ENCODE measurements at regions not wholly inside any gene's neighbourhood (a gene's known extent, or its start where the extent isn't known, plus 50 kb on each side); places are given as distances from the start of the nearest gene placed in this dataset.

GRCh38 chr12:131346555-131347344 lies 364.1 kb upstream of the SFSWAP start:
- DNase-seq, result no peak

- no peak for DNase-seq
Measured at GRCh38 chr12:131347345-131347714, 363.6 kb upstream of the SFSWAP start.

GRCh38 chr12:131347732-131348131 lies 363.2 kb upstream of the SFSWAP start:
- DNase-seq, result no peak

DNA sequence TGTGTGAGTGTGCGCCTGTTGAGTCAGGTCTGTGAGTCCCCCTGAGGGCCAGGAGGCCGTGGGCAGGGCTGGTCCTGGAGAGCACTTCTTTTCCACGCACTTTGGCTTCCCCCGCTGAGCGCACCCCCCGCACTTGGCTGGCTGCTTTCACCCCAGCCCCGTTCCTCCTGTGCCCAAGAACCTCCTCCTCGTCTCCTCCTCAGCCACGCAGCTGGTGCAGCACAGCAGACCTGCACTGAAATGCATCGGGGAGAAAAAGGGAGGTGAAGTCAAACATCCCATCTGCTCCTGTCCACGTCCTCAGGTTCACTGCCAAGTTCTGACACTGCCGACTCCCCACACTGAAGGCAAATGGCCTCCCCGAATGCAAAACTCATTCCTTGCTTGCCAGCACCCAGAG lies 362.7 kb upstream of the SFSWAP start:
- DNase-seq, result no peak

GRCh38 chr12:131348646-131349045 lies 362.2 kb upstream of the SFSWAP start:
- DNase-seq, result no peak

DNA sequence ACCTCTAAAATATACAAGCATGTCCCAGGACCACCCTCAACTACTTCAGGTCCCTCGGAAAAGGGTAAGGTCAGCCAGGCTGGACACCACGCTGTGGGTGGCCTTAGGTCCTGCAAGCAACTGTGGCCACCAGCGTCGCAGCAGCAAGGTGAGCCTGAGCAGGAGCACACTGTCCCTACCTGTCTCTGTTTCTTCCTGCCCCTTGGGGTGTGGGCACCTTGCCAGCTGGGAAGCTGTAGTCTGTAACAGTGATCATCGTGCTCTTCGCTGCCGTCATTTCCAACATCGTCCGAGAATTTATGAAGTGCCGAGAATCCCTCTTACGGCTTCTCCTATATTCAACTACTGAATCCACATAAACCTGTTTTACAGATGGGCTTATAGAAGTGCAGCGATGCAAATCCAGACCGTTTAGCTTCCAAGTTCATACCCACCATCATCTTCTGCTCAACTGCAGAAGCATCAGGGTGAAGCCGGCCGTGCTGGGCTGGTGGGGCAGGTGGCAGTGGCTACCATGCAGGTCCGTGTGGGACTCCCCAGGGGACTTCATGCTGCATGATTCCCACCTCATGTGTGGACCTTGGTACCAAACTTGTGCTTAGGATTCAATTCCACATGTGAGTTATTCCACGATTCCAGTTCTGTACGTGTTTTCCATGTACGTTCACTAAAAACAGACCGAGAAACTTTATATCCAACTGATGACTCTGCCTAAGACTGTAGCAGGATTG lies 361.3 kb upstream of the SFSWAP start:
- no peak for DNase-seq

- DNase-seq, result no peak
Measured at GRCh38 chr12:131350943-131351318, 360.0 kb upstream of the SFSWAP start.

- DNase-seq, result no peak
Measured at GRCh38 chr12:131351319-131352028, 359.4 kb upstream of the SFSWAP start.

DNA sequence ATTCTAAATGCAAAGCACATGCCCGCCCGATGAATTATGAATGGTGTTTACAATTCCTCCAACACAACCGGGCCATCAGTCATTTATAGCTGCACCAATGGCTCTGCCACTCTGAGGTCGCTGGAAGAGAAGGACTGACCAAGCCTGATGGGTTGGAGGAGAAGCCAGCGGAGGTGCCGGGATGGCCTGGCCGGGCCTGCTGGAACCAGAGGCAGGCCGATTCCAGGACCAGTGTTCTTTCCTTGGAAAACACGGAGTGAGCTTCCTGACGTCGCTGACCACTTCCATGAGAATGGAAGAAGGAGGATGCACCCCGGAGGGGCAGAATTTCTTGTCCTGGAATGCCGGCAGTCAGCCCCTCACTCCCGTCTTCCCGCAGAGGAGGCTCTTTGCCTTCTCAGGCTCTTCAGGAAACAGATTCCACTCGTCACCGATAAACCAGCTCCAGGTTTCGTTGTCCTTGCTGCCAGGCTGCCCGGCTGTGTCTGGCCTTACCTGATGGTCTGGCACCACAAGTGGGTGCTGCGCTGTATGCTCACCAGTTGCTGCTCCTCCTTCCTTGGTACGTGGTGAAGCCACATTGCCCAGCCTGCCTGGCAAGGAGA lies 358.5 kb upstream of the SFSWAP start:
- DNase-seq, result no peak

- DNase-seq, result no peak
Measured at GRCh38 chr12:131353376-131353775, 357.5 kb upstream of the SFSWAP start.

- no peak for DNase-seq
Measured at GRCh38 chr12:131353826-131354225, 357.1 kb upstream of the SFSWAP start.

GRCh38 chr12:131355361-131356245 lies 355.3 kb upstream of the SFSWAP start:
- no peak for DNase-seq

DNA sequence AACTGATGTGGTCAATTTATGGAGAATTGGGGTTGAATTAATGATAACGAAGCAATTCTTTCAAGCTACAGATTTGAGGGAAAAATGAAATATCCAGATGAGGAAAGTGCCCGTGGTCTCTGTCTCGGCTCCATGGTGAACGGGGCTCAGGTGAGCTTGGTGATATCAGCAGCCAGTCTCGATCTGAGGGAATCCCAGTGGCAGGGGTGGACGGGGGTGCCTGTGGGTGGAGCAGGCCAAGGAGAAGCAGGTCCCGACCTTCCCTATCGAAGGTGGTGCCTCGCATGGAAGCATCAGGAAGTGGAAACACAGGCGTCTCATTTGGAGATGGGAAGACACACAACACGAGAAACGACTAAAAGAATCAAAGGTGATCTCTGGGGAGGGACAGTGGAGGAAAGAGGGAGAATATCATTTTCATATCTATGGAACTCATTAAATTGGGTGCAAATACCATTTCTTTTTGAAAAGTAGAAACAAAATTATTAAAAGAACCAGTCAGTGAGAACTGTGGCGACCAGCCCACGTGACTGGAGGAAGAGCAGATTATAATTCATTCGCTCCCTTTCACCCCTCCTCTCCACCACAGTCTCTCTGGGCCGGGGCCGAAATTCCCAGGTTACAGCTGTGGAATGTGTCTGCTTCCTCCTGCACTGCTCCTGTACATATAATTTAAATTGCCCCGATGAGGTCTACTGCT lies 354.3 kb upstream of the SFSWAP start:
- DNase-seq, result no peak

GRCh38 chr12:131357185-131357747 lies 353.6 kb upstream of the SFSWAP start:
- no peak for DNase-seq

DNA sequence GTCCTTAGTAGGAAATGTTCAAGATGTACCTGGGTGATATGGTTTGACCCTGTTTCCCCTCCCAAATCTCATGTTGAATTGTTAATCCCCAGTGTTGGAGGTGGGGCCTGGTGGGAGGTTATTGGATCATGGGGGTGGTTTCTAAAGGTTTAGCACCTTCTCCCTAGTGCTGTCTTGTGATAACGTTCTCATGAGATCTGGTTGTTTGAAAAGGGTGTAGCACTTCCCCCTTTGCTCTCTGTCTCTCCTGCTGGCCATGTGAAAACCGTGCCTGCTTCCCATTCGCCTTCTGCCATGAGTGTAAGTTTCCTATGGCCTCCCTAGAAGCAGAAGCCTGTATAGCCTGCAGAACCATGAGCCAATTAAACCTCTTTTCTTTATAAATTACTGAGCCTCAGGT lies 353.0 kb upstream of the SFSWAP start:
- DNase-seq, result no peak

GRCh38 chr12:131362291-131363211 lies 348.3 kb upstream of the SFSWAP start:
- DNase-seq, result no peak

- no peak for DNase-seq
Measured at GRCh38 chr12:131363393-131363792, 347.5 kb upstream of the SFSWAP start.

DNA sequence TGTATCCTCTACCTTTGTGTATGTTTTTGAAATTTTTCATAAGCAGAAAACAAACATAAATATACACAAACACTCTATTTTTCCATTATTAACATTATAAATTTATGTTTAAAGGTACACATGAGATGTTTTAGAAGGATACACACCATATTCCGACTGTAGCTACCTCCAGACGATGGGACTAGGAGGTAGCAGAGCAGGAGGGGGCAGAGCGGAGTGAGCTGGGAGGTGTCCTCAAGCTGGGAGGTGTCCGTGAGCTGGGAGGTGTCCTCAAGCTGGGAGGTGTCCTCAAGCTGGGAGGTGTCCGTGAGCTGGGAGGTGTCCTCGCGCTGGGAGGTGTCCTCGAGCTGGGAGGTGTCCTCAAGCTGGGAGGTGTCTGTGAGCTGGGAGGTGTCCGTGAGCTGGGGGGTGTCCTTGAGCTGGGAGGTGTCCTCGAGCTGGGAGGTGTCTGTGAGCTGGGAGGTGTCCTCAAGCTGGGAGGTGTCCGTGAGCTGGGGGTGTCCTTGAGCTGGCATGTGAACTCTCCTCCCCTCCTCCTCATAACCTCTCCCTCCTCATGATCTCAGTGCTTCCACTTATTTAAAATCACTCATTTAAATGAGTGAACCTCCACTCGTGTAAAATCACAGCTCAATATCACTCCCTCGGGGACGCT lies 346.9 kb upstream of the SFSWAP start:
- no peak for DNase-seq

DNA sequence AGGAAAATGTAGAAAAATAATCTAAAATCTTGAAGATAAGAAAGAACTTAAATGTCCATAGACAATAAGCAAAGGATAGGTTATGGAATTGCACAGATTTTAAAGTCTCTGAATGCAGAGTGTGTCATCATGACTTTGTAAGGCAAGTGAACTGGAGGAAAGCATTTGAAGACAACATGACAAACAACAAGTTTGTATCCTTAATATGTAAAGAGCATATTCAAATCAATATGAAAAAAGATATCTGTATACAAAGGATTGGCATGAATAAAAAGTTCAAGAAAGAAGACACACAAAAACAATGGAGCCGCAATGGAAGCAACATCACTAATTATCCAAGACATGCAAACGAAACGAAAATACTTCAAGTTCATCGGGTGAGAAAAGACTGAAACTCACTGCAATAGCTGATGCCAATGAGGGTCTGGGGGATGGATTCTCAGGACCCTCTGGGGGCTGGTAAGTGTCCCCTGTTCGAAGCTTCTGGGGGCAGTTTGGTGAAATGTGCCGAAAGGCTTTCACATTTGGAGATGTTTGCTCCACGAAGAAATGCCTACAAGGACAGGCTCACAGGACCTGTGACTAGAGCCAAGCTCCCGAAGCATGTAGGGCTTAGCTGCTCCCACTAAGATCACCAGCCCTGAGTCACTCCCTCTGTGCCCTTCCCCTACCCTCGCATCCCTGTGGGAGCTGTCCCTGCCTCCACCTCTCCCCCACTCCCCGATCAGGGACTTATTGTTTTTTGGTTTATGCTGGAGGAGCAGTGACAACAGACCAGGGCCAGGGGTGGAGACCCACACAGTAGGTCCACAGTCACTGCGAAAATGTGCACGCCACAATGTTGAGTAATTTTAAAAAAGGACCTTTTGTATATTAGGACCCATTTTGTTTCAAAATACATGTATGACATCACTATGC lies 345.7 kb upstream of the SFSWAP start:
- DNase-seq, result no peak
